ENCODE measurements at regions not wholly inside any gene's neighbourhood (a gene's known extent, or its start where the extent isn't known, plus 50 kb on each side); places are given as distances from the start of the nearest gene placed in this dataset.

DNA sequence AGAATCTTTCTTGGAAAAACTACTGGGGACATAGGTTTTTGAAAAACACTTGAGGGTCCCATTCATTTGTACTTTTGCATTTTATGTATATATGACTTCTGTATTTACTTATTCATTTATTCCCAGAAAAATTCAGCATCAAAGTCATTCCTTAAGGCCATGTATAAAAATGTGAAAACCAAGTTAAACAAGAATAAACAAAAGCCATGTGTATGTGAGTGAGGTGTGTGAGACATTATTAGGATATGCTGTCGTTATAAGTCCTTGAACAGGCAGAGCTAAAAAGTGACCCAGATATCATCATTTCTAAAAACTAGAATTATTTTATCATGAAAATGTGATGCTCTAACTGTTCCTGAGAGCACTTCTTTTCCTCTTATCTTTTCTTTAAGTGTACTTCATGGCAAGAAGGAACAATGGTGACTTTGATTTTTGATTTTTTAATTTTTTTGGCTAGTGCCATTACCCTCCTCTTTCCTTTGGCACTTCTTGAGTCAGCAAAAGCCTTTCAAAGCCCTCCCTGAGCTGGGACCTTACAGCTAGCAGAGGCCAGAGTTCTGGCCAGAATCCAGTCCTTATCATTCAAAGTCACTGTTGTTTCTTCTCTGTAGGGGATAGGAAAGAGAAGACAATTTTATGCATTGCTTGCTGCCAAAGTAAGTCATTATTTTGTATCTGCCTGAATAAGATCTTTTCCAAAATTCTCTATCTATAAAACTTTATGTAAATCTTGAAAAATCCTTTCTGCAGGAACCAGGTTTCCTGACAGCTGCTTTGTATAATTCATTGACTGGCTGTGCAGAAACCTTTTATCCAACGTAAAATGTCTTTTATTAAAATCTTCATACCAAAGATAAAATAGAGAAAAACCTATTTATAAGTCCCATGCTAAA is 419.7 kb upstream of the PRICKLE1 start:
- in situ Hi-C loops (cut with HindIII; ENCODE audit: low pct_ligation_motif_present, low pct_unique_long_range_greater_than_20kb, low sequenced_read_pairs): no loop called here
- DNase-seq: no peak

GRCh38 chr12:43004908-43005307 is 415.4 kb upstream of the PRICKLE1 start:
- in situ Hi-C loops (cut with HindIII; ENCODE audit: low pct_ligation_motif_present, low pct_unique_long_range_greater_than_20kb, low sequenced_read_pairs): no loop called here
- no peak for DNase-seq

DNA sequence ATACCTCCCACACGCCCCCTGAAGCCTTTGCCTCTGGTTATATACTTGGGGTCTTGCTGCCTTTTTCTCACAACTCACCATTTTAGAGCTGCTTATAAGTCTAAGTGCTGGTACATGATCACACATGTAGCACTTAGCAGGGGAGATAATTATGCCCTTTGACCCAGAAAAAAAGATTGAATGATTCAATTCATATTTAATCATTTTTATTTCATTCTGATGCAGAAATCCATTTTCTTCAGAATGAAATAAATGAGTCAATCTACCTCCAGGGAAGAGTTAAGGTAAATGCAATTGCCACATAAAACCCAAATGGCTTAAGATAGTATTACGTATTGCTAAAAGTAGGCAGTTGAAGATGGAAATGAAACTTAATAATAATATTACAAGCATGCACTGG is 414.6 kb upstream of the PRICKLE1 start:
- DNase-seq: no peak
- in situ Hi-C loops (cut with HindIII; ENCODE audit: low pct_ligation_motif_present, low pct_unique_long_range_greater_than_20kb, low sequenced_read_pairs): no loop called here

GRCh38 chr12:42996869-42997431 is 407.4 kb upstream of the PRICKLE1 start:
- DNase-seq: no peak
- in situ Hi-C loops (cut with HindIII; ENCODE audit: low pct_ligation_motif_present, low pct_unique_long_range_greater_than_20kb, low sequenced_read_pairs): no loop called here

GRCh38 chr12:42992826-42993225 is 403.3 kb upstream of the PRICKLE1 start:
- DNase-seq: no peak
- in situ Hi-C loops (cut with HindIII; ENCODE audit: low pct_ligation_motif_present, low pct_unique_long_range_greater_than_20kb, low sequenced_read_pairs): no loop called here

- in situ Hi-C loops (cut with HindIII; ENCODE audit: low pct_ligation_motif_present, low pct_unique_long_range_greater_than_20kb, low sequenced_read_pairs): no loop called here
- no peak for DNase-seq
Observed at GRCh38 chr12:42990387-42990786, 400.8 kb upstream of the PRICKLE1 start.

- in situ Hi-C loops (cut with HindIII; ENCODE audit: low pct_ligation_motif_present, low pct_unique_long_range_greater_than_20kb, low sequenced_read_pairs): no loop called here
- DNase-seq: no peak
Observed at GRCh38 chr12:42987216-42987650, 397.7 kb upstream of the PRICKLE1 start.

DNA sequence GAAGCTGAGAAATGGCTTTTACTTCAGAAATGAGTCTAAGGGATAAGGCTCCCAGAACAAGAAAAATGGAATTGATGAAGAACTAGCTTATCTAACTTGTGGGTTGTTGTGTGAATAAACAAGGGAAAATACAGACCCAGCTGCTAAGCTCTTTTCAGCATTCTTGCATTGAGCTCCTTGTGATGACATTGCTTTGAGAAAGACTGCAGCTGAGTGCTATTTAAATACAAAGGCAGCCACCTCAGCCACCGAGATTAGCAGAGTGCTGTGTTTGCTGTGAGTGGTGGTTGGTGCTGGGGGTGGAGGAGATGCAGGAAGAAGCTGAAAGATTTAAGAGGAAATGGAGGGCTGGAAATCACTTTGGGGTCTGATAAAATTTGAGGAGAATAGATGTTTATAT is 396.0 kb upstream of the PRICKLE1 start:
- DNase-seq: no peak
- in situ Hi-C loops (cut with HindIII; ENCODE audit: low pct_ligation_motif_present, low pct_unique_long_range_greater_than_20kb, low sequenced_read_pairs): no loop called here

DNA sequence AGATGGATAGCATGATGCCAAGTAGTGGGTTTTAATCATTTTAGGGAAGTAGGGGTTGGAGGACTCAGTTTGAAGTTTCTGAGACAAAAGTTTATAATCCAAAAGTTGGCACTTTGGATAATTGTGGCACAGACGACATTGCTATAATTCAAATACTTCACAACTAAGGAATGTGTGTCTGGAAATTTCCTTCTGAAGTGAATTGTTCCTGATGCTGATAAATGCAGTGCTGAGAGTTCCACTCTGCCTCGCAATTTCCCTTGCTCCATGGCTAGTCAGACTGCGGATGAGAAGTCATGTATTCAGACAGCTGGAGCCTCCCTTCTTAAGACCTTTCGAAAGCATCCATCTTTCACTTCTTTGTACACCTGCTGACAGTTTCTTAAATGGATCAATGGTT is 393.3 kb upstream of the PRICKLE1 start:
- in situ Hi-C loops (cut with HindIII; ENCODE audit: low pct_ligation_motif_present, low pct_unique_long_range_greater_than_20kb, low sequenced_read_pairs): no loop called here
- no peak for DNase-seq

DNA sequence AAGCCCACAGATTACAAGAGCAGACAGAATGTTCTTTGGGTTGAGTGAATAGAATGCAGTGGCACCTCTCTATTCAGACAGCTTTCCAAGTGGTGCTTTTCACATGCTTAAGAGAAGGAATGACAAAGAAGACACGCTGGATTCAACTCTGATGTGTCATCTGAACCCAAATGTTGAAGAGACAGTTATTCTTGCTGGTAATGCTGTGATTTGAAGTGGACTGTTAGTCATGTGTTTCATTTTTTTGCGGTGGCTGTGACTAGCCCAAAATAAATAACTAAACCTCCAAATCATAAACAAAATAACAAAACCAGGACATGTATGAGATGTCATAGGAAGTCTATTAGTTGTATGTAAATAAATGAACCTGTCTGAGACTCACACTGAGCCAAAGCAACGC is 391.8 kb upstream of the PRICKLE1 start:
- in situ Hi-C loops (cut with HindIII; ENCODE audit: low pct_ligation_motif_present, low pct_unique_long_range_greater_than_20kb, low sequenced_read_pairs): no loop called here
- no peak for DNase-seq

- in situ Hi-C loops (cut with HindIII; ENCODE audit: low pct_ligation_motif_present, low pct_unique_long_range_greater_than_20kb, low sequenced_read_pairs): no loop called here
Observed at GRCh38 chr12:42980441-42980840, 390.9 kb upstream of the PRICKLE1 start.

GRCh38 chr12:42979746-42980145 is 390.2 kb upstream of the PRICKLE1 start:
- in situ Hi-C loops (cut with HindIII; ENCODE audit: low pct_ligation_motif_present, low pct_unique_long_range_greater_than_20kb, low sequenced_read_pairs): no loop called here

More at GRCh38 chr12:42980441-42980840, 390.9 kb upstream of the PRICKLE1 start:
- DNase-seq: no peak

GRCh38 chr12:42978708-42979107 is 389.2 kb upstream of the PRICKLE1 start:
- in situ Hi-C loops (cut with HindIII; ENCODE audit: low pct_ligation_motif_present, low pct_unique_long_range_greater_than_20kb, low sequenced_read_pairs): no loop called here
- DNase-seq: no peak

More at GRCh38 chr12:42979746-42980145, 390.2 kb upstream of the PRICKLE1 start:
- no peak for DNase-seq

DNA sequence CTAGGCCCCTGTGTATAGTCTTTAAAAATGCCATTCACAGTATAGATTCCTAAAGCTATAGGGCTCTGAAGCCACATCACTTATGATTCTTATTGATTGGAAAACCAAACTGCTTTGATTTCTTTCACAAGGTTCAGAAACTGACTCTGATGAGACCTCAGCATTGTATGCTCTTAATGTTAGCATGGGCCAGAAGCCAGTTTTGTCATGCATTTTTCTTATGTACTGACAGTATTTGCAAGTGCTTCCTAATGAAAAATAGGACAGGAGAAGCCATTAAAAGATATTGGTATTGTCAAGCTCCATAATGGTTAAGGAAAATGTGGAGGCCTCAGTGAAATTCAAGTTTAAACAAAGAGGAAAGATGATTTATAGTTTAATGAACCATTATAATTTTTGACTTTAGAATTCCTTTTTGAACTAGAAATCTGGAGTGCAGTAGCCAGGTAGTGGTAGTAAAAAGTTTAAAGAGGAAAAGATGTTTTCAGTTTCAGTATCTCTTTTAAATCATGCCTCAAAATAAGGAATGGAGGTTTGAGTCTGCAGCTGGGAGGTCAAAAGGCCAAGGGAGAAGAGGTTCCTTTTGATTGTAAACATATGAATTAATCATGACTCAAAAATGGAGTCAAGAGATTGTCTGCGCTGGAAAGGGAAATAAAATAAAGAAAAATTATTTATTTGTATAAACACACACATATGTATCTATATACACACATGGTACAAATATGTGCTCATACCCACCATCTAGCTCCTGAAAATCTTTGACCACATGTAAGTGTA is 388.1 kb upstream of the PRICKLE1 start:
- in situ Hi-C loops (cut with HindIII; ENCODE audit: low pct_ligation_motif_present, low pct_unique_long_range_greater_than_20kb, low sequenced_read_pairs): no loop called here
- no peak for DNase-seq

DNA sequence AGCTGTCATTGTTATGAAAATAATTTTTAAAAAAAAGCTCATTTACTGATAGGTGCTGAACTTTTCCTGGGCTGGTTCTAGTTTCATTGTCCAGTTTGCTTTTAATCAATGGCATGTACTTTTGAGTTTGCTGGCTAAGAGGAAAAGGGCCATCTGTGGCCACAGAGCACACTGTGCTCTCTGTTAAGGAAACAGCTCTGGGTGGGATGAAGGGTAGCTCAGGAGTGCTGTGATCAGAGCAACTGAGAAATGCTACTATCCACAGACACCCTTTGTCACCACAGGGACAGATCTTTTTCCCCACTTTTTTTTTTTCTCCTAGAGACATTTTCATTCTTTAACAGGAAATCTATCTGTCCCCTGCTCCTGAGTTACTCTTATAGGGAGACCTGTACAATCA is 387.1 kb upstream of the PRICKLE1 start:
- in situ Hi-C loops (cut with HindIII; ENCODE audit: low pct_ligation_motif_present, low pct_unique_long_range_greater_than_20kb, low sequenced_read_pairs): no loop called here
- no peak for DNase-seq

GRCh38 chr12:42976122-42976521 is 386.6 kb upstream of the PRICKLE1 start:
- in situ Hi-C loops (cut with HindIII; ENCODE audit: low pct_ligation_motif_present, low pct_unique_long_range_greater_than_20kb, low sequenced_read_pairs): no loop called here
- no peak for DNase-seq

GRCh38 chr12:42969355-42969754 is 379.8 kb upstream of the PRICKLE1 start:
- in situ Hi-C loops (cut with HindIII; ENCODE audit: low pct_ligation_motif_present, low pct_unique_long_range_greater_than_20kb, low sequenced_read_pairs): loop anchor here (25.0 kb wide), 1 partner anchor 382 kb away; the partner anchor contains the start of gene PRICKLE1
- DNase-seq: no peak

GRCh38 chr12:42968426-42968825 is 378.9 kb upstream of the PRICKLE1 start:
- no peak for DNase-seq
- in situ Hi-C loops (cut with HindIII; ENCODE audit: low pct_ligation_motif_present, low pct_unique_long_range_greater_than_20kb, low sequenced_read_pairs): loop anchor here (25.0 kb wide), 1 partner anchor 381 kb away; the partner anchor contains the start of gene PRICKLE1

- in situ Hi-C loops (cut with HindIII; ENCODE audit: low pct_ligation_motif_present, low pct_unique_long_range_greater_than_20kb, low sequenced_read_pairs): loop anchor here (25.0 kb wide), 1 partner anchor 381 kb away; the partner anchor contains the start of gene PRICKLE1
- DNase-seq: no peak
Observed at GRCh38 chr12:42967850-42968249, 378.3 kb upstream of the PRICKLE1 start.
